AG08395 (cell line): ENCODE measurements at regions not wholly inside any gene's neighbourhood (a gene's known extent, or its start where the extent isn't known, plus 50 kb on each side); places are given as distances from the start of the nearest gene placed in this dataset.

ENCODE experiments used
- DNase-seq: peaks from one replicate; pipeline ENCODE4 v3.0.0; 2012; ENCODE audit warnings: mixed read lengths, low spot score

DNA sequence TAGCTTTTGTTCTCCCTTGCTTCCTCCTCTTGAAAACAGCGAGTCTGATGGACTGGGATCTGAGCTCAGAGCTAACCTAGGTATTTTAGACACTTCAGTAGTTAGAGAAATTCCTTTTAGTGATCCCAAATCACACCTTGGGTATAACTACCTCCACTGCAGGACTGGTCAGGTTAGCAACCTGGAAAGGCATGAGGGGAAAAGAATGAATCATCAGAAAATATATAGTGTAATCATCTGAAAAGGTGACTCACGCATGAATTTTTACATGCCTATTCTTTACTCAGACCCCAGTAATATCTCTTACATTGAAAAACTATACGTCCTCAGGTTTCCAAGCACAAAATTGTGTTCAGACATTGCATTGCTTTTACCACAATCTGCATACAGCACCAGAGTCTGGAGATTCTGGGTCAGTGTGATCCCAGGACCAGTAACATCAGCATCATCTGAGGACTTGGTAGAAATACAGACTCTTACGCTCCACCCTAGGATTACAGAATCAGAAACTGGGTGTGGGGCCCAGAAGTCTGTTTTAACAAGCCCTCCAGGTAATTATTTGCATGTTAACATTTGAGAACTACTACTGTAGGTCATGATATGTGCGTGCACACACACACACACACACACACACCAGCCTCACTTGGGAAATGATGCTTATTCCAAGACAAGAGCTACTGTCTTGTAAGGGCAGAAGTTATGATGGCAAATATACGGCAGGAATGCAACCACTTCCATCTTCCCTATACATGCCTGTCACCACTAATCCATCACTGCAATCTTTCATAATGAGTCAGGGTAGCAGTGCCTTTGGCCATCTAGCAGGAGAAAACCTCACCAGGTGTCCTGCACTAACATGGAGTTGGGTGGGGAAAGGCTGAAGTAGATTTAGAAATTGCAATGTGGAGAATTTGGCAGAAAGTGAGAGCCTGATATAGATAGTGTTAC, 271.6 kb upstream of the MAP3K1 start:
- DNase-seq: no peak

DNA sequence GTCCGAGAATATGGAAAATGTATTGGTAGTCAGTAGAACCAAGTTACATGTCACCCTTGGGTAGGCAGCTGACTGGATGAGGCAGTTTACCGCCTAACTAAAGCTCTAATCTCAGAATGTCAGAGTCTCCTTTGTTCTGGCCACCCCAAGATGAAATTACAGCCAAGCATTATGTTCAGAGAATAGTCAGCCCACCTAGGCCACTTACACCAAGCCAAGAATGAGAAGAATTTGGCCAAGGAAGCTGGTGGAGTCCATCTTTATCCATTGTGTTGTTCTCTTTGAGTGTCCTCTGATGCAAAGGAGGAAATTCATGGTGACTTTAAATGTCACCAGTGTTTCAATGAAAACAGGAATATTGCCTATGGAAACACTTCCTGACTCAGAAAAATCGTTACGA, 275.1 kb upstream of the MAP3K1 start:
- DNase-seq: no peak

DNA sequence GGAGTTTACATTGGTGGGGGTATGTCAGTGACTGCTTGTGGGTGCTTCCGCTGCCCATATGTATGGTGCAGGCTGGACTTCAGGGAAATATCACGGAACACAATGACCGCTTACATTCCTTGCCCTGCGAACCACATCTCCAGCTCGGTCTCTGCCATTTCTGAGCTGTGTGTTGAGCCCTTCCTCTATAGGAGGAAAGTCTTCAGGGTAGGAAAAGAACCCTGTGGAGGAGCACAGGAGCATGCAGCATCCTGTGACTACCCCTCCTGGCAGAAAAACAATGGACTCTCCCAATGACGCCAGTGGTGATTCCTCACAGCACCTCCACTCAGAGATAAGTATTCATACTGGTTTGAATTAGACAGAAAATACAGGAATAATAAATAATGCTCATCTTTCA, 276.8 kb upstream of the MAP3K1 start:
- no peak for DNase-seq

DNA sequence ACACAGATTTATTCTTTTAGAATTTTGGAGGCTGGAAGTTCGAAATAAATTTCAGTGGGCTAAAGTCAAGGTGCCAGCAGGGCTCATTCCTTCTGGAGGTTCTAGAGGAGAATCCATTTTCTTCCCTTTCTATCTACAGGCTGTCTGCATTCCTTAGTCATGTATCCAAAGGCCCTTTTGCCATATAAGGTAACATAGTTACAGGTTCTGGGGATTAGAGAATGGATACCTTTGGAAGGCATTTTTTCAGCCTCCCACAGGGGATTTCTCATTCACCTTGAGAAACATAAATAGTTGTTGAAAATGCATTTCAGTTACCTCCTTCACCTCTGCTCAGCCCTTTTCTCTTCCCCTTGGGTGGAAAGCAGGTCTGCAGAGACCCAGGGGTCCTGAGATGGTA, 280.0 kb upstream of the MAP3K1 start:
- DNase-seq: no peak

DNA sequence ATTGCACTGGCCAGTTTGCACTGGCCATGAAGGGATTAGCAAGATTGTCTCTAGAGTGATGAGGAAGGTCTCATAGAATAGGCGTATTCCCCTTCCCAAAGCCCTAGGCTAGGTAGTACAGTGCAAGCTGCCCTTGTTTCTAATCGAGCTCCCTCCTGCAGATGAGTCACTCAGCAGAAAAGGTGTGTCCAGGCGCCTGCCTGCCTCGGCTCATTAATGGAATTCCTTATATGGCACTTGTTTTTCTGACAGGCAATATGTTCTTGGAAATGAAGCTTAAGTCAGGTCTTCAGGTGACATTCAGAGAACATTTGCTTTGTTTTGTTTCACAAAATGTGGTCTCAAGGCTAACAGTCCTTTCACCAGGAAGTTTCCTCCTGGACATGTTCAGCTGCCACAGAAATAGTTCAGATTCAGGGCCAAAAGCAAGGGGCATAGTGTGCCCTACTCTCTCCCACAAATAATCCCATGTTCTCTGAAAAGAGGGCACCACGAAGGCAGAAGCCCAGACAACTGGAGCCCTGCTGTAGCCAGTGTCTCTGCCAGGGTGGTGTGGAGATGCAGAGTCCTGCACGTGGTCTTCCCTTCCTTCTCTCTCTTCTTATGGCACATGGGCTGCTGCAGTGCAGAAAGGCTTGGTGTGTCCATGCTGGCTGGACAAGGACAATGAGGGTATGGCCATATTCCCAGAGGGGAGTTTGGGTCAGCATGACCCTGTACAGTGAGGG, 281.1 kb upstream of the MAP3K1 start:
- no peak for DNase-seq

DNA sequence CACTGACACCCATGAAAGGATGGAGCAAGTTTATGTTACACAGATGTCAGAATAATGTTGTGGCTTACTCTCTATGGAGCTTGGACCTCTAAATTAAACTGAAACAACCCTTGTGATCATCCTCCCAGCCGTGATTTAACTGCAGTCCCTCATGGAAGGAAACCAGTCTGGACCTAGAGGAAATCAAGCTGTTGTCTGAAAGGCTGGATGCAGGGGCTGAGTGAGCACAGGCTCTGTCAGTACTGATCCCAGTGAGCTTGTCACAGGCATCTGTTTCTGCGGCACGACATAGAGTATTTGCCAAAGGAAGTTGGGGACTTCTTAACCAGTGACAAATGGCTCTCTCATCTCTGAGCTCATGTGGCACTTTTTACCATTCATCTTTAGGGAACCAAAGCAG, 282.9 kb upstream of the MAP3K1 start:
- DNase-seq: no peak

DNA sequence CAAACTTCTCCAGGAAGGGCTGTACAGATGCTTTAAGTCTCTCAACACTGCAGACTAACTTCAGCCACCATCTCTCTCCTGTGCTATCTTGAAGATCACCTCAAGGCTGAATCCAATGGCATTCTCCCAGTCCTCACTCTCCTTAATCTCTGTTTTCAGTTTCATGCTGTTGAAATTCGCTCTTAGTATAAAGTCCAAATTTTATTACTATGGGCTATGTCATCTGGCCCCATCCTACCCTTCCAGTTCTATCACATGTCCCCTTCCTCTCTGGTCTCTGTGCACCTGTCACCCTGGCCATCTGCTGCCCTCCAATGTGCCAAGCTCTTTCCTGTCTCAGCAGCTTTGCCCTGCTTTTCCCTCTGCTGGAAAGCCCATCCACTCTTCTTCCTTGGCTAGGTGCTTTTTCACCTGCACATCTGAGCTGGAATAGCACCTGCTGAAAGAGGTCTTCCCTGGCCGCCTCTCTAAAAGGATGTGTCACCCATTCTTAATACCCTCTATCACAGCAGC, 284.7 kb upstream of the MAP3K1 start:
- DNase-seq: no peak

DNA sequence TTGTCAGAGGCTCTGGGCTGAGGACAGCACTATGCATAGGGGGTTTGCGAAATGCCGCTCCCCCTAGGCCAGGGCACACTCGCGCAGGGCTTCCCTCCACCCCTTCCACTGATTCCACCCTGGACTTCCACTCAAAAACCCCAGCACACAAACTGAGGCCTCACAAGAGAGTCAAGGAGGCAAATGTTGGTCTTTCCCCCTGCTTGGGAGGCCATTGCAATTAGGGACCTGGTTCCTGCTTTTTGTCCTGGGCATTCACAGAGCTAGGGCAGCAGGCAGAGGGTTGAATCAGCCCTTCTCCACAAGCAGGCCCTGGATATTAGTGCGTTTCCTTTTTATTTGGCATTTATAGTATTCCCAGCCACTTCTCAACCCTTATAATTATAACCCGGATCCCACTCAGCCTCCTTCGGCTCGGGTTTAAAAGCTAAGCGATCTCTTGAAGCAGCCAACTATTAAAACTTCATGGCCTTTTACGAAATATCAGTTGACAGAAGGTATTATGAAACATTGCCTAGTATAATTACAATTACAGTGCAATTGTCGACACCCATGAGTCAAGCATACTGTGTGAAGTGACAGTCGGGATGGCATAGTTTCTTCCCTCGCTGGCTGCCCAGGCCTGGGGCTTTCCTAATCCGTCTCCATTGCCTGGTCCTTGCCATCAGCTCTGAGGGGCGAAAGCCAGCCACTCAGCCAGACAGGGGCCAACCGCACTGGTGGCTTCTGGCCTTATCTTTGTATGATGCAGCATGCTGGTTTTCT, 285.5 kb upstream of the MAP3K1 start:
- no peak for DNase-seq

DNA sequence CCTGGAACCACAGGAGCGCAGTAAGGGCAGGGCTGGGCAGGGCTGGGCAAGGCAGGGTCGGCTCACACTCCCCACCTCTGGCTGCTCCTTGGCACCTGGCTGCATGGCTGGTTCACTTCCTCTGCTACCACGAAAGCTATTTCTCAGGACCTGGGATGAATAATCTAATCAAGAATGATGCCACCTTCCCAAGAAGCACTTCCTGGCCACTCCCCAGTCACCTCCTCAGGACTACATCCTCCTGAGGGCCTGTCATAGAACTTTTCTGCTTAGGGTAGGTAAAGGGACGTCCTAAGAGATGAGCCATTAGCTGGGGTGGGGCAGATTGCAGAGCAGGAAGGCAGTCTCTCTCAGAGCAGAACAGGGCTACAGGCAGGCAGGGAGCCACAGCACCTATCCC, 288.2 kb upstream of the MAP3K1 start:
- DNase-seq: no peak

DNA sequence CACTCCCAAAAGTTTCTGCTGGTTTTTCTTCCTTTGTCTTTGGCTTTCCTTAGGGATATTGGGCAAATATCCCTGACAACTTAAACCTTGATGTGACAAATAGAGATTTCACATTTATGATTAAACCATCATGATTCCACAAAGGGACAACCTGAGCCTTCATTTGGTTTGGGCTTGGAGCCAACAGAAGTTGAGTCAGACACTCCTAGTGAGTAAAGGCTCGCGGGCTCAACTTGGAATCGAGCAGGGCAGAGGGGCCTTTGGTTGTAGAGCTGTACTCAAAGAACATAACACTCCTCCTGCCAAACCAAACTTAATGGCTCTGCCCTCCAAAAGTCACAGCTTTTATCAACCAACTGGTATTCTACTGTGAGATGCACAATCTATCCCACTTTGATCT, 290.2 kb upstream of the MAP3K1 start:
- no peak for DNase-seq

DNA sequence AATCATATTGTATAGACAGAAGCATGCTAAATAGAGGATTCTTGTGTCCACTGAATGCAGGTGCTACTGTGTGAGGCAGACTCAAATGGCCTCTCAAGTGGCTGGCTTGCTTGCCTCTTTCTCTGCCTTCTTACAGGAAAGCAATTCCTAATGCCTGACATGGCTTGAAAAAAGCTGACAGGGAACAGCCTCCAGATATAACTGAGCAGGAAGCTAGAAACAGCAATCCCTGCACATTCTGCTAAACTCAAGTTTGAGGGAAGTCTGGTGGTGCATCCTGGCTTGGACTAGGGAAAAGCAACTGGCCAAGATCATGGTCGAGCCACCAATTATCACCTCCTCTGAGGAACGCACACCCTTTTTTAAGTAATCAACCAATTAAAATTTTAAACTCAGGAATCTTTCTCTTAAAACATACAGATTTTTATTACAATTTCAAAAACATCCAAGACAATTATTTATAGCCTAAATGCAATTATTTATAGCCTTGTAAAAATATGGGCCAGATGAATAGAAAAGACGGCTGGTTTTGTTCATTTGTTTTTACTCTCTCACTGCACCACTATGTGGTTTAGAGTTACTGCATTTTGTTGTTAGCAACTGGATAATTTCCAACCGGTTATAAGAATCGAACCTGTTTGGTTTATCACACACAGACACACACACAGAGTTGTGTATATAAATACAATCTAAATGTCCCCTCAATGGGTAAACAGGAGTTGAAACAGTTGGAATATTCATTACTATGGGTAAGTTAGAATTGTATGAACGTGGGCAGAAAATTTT, 290.9 kb upstream of the ANKRD55 start:
- DNase-seq: no peak

DNA sequence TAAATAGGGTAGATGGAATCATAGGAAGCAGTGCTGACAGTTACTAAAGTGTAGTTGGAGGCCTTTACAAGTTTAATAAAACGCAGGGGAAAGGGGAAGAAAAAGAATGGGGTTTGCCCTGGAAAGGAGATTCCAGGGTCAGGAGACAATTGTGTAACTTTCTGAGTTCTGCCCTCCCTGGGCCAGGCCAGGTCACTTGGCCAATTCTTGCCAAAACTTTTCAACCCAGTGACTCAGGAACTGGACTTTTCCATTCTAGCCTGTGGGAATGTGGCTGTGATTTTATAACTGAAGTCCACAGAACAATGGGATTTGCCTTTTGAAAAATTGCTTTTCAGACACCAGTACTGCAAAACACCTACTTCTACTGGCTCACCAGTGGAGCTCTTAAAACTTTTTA, 289.8 kb upstream of the ANKRD55 start:
- peak; percentile 63 for DNase-seq

DNA sequence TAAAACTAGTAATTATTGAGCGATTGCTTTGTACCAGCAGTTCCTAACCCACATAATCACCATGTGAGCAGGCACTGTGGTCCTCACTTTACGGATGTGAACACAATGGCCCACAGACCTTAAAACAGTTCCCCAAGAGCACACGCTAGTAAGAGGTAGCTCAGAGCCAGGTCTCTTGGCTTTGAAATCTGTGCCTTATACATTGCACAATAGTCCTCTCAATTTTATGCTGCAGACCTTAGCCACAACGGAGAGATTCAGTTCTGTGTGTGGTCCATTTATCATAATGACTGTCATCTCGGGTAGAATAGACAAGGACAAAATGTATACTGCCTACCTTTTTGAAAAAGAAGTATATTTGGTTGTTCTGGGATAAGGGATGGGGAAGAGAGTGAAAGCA, 289.0 kb upstream of the ANKRD55 start:
- no peak for DNase-seq

DNA sequence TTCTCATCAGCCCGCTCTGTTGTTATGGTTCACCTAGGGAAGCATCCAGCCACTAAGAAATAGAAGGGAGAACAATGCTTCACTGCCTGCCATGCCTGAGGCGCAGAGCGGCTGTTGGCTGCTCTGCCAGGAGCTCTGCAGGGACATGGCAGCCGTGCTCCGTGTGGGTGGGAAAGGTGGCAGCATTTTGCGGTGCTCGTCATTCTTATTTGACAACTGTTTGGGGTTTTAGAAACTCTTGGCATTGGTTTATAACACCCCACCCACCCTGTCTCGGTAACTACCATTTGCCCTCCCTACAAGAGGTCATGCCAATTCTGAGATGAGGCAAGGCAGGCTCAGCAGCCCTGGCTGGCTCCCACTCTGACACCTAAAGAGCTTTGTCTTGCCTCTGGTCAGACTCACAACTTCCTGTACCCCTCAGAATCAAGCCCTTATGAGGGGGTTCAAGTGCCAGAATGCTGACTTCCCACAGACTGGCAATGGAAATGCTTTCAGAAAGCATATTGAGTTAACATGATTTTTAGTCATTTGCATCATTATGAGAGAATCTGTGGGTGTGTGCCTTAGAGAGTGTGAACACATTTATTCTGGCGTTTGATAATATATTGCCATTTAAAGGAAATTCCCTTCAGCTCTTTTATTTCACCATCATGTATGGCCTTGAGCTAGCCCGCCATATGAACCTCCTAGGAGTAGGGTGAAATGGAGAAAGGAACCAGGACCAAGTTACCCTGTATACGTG, 288.0 kb upstream of the ANKRD55 start:
- no peak for DNase-seq

DNA sequence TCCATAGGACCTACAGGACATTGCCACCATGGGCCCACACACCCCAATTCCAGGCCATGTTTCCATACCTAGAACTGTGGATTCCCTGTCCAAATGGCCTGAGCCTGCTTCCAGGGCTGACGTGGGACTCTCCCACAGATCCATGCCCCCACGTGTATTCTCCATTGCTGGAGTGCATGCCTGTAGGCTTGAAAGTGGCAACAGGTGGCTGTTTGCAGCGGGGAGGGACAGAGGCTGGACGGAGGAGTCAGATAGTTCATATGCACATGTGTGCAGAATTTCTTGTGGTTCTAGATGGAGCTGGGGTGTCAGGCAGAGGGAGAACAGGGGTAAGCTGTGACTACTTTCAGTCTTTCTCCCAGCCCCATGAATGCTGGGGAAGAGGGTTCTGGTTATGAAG, 285.7 kb upstream of the ANKRD55 start:
- DNase-seq: no peak

DNA sequence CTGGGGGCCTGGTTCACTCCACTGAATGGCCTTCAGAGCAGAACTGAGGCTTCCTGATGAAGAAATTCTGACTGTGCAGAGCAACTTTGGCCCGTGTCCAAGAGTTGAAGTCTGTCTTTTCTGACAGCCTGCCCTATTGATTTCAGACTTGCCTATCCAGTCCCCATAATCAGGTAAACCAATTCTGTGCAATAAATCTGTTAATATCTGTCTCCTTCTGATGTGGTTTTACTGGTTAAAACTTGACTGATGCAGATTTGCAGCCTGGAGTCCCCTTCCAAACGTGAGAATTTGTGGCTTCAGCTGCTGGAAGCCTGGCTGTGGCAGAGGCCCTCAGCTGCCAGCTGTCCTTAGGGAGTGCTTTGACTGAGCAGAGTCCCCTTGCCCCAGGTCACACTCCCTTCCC, 283.9 kb upstream of the ANKRD55 start:
- no peak for DNase-seq

DNA sequence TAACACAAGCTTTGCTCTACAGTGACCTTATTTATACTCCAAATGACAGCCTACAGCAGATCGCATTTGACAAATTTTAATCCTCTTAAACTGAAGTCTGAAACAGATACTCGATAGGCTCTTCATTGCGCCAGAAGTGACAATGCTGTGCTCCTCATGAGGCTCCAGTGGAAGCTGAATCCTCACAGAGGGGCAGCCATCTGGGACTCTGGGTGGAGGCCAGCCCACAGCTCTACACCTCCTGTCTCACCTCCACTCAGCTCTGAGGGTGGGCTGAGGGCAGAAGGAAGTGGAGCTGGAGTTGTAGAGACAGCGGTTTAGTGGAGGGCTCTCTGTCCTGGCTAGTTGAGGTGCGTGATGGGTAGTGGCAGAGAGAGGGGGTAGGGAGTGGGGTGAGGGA, 283.3 kb upstream of the ANKRD55 start:
- no peak for DNase-seq

DNA sequence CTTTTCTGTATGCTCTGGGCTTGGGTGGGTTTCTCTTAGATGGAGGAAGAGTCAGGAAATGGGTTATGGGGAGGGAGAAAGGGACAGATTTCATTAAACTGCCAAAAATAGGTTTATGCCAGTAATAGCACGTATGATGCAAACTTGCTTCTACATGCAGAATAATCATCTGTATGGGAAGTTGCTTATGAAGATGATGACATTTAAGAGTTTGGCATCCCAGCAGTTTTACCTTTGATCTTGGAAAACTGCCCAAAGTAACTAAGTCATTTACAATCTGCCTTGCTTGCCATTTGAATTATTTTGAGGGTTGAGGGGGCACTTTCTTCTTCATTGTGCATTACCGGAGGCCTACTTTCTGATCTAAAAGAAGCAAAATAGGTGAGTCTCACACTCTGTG, 282.9 kb upstream of the ANKRD55 start:
- no peak for DNase-seq

DNA sequence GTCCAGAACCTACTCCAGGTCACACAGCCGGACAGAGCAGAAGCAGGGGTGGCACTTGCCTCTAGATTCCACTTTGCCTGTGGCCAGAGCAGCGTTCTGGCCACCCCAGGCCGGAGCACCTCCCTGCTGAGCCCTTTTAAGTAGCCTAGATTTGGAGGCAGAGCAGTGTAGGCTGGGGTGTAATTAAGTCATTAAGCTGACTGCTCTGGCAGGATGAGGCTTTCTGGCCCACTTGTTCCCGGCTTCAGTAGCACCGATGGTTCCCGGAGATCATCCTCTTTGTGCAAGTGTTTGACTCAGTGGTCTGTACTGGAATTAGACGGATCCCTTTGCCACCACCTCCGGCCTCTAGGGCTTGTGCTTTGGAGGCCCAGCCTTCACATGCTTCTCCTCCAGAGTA, 281.9 kb upstream of the ANKRD55 start:
- DNase-seq: no peak

DNA sequence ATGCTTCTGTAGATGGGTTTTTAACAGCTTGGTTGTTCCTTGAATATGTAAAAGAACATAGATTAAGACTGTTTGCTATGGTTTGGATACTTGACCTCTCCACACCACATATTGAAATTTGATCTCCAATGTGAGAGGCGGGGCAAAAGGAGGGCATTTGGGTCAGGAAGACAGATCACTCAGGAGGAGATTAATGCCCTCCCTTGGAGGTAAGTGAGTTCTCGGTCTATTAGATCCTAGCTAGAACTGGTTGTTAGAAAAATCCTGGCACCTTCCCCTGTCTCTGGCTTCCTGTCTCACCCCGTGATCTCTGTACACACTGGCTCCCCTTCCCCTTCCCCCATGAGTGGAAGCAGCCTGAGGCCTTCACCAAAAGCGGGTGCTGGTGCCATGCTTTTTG, 281.1 kb upstream of the ANKRD55 start:
- DNase-seq: no peak

DNA sequence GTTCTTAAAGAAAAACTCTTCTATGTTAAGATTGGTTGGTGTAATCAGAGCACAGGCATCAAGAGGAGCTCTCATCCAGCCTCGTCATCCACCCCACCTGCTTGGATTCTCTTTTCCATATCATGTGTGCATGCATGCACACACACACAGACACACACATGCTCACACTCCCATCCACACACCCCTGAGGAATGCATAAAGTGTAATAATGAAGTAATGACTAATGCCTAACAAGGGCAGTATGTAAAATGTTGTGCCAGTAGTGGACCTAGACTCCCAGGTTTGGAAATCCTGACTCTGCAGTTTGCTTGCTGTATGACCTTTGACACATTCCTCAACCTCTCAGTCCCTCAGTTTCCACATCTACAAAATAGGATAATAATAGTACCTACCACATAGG, 280.0 kb upstream of the ANKRD55 start:
- no peak for DNase-seq
